Neural crest cell (in vitro differentiated cells): ENCODE measurements at regions not wholly inside any gene's neighbourhood (a gene's known extent, or its start where the extent isn't known, plus 50 kb on each side); places are given as distances from the start of the nearest gene placed in this dataset.

Source experiments
- DNase-seq: peaks from one replicate; pipeline ENCODE4 v3.0.0; 2021; ENCODE audit warnings: low read depth, mixed read lengths, low spot score
- H3K27ac Mint-ChIP-seq: one replicate; pipeline ENCODE4 v1.8.0; 2021; ENCODE audit warnings: mild to moderate bottlenecking, mixed read lengths; ENCODE audit not compliant: unreplicated experiment
- H3K27me3 Mint-ChIP-seq: 2 replicates; pipeline ENCODE4 v1.8.0; 2021; ENCODE audit warnings: low read depth, mild to moderate bottlenecking, mixed read lengths
- H3K36me3 Mint-ChIP-seq: 2 replicates; pipeline ENCODE4 v1.8.0; 2021; ENCODE audit warnings: low read depth, mild to moderate bottlenecking, mixed read lengths
- H3K4me1 Mint-ChIP-seq: 2 replicates; pipeline ENCODE4 v1.8.0; 2021; ENCODE audit warnings: mixed read lengths
- H3K4me3 Mint-ChIP-seq: one replicate; pipeline ENCODE4 v1.8.0; 2021; ENCODE audit warnings: mild to moderate bottlenecking, mixed read lengths
- H3K9me3 Mint-ChIP-seq: 2 replicates; pipeline ENCODE4 v1.8.0; 2021; ENCODE audit warnings: mixed read lengths
- CTCF ChIP-seq: fragments of 200-600 bp; sonication (generic); conservative IDR thresholded peaks from 2 replicates; pipeline ENCODE4 v1.5.0; 2021; ENCODE audit warnings: antibody characterized with exemption, mild to moderate bottlenecking

DNA sequence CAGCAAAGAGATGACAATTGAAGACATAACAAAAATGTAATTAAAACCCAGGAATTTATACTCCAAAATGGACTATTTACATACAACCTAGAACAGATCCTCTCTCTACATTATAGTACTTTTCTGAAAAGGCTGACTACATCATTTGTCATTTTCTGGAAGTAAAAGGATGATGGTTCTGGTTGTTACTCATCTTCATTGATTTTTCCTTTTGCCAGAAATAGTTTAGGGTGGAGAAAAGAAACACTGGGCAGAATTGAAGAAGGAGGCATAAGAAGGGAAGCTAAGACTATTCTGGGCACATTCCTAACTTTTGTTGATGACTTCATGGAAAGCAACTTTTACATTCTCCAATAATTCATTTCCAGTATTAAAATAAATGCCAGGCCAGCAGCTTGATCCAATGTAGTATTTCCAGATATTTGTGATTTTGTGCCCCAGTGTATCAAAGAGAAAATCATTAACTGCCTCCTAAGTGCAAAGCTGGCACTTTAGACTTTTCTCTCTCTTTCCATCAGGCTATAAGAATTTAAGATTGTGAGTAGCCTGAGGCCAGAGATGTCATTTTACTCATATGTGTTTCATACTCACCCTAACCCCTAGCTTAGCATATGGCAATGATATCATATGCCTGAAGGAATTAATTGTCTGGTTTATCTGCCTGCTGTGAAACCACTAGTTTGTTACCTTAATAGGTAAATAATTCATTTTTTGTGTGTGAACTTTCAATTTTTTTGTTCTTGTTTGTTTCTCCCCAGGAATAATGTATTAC is 369.5 kb upstream of the LYPLAL1 start:
- no peak for TF ChIP-seq CTCF
- Mint-ChIP-seq H3K4me3 (no peak overlapping the region), H3K36me3 (no peaks in the 10 kb centered on the region), H3K9me3 (peaks cover 5% of the 10 kb centered on the region), H3K27ac (no peak overlapping the region), H3K4me1 (no peaks in the 10 kb centered on the region), H3K27me3 (no peaks in the 10 kb centered on the region)
- no peak for DNase-seq

- Mint-ChIP-seq H3K27me3 (no peaks in the 10 kb centered on the region), H3K27ac (no peak overlapping the region), H3K36me3 (no peaks in the 10 kb centered on the region), H3K4me1 (no peaks in the 10 kb centered on the region), H3K4me3 (no peak overlapping the region), H3K9me3 (no peaks in the 10 kb centered on the region)
- TF ChIP-seq CTCF = no peak
- no peak for DNase-seq
Observed at GRCh38 chr1:218809061-218809460, 364.6 kb upstream of the LYPLAL1 start.

- H3K27ac Mint-ChIP-seq = no peak overlapping the region
- no peaks in the 10 kb centered on the region for H3K36me3 Mint-ChIP-seq
- H3K4me3 Mint-ChIP-seq = no peak overlapping the region
- no peaks in the 10 kb centered on the region for H3K9me3 Mint-ChIP-seq
- H3K4me1 Mint-ChIP-seq = no peaks in the 10 kb centered on the region
- H3K27me3 Mint-ChIP-seq = no peaks in the 10 kb centered on the region
- no peak for TF ChIP-seq CTCF
- DNase-seq = no peak
Observed at GRCh38 chr1:218809625-218810024, 364.1 kb upstream of the LYPLAL1 start.

GRCh38 chr1:218810306-218810705 is 363.4 kb upstream of the LYPLAL1 start:
- no peak overlapping the region for H3K4me3 Mint-ChIP-seq
- H3K4me1 Mint-ChIP-seq = no peaks in the 10 kb centered on the region
- DNase-seq = no peak
- no peaks in the 10 kb centered on the region for H3K9me3 Mint-ChIP-seq
- no peak overlapping the region for H3K27ac Mint-ChIP-seq
- H3K27me3 Mint-ChIP-seq = no peaks in the 10 kb centered on the region
- no peak for TF ChIP-seq CTCF
- no peaks in the 10 kb centered on the region for H3K36me3 Mint-ChIP-seq

DNA sequence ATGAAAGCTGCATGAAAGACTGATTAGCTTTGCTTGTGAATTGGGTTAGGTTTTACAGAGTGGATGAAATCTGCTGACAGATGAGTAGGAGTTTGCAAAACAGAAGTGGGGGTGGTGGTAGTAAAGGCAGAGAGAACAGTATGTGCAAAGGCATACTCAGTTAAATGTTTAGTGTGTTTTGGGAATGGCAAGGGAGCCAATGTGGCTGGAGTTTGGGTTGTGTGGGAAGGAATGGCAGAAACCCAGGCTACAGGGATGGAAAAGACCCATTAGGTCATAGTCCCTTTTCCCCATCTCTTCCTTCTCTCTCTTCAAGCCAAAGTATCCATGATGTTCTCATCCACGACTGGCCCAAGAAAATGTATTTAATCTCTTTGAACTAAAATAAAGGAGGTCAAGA is 362.2 kb upstream of the LYPLAL1 start:
- Mint-ChIP-seq H3K9me3 (no peaks in the 10 kb centered on the region), H3K27me3 (no peaks in the 10 kb centered on the region), H3K4me1 (no peaks in the 10 kb centered on the region), H3K27ac (no peak overlapping the region), H3K4me3 (no peak overlapping the region), H3K36me3 (no peaks in the 10 kb centered on the region)
- TF ChIP-seq CTCF = no peak
- DNase-seq = no peak
